ENCODE measurements at regions not wholly inside any gene's neighbourhood (a gene's known extent, or its start where the extent isn't known, plus 50 kb on each side); places are given as distances from the start of the nearest gene placed in this dataset.

DNA sequence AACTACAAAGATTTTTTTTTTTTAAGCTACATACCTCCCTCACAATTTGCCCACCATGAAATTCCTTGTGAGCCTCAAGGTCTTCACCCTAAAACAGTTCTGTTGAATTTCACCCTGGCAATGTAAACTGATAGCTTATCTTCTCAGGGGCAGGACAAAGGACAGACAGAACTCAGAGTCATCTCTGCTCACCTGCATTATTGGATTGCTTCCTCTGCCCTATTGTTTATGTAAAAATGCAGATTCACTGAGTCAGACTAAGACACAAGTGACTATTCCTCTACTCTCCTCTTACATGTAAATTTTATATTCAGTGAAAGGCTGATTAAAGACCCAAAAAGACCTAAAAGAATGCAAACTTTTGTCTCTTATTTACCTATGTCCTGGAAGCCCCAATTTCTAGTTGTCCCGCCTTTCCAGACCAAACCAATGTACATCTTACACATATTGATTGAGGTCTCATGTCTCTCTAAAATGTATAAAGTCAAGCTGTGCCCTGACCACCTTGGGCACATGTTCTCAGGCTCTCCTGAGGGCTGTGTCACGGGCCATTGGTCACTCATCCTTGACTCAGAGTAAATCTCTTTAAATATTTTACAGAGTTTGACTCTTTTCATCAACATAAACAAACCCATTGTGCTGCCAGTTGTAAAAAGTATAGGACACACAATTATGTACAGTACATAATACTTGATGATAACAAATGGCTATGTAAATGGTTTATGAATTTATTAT is 440.2 kb downstream of the HTR7 start:
- TF ChIP-seq, protein P1, sequence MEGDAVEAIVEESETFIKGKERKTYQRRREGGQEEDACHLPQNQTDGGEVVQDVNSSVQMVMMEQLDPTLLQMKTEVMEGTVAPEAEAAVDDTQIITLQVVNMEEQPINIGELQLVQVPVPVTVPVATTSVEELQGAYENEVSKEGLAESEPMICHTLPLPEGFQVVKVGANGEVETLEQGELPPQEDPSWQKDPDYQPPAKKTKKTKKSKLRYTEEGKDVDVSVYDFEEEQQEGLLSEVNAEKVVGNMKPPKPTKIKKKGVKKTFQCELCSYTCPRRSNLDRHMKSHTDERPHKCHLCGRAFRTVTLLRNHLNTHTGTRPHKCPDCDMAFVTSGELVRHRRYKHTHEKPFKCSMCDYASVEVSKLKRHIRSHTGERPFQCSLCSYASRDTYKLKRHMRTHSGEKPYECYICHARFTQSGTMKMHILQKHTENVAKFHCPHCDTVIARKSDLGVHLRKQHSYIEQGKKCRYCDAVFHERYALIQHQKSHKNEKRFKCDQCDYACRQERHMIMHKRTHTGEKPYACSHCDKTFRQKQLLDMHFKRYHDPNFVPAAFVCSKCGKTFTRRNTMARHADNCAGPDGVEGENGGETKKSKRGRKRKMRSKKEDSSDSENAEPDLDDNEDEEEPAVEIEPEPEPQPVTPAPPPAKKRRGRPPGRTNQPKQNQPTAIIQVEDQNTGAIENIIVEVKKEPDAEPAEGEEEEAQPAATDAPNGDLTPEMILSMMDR (IDR thresholded peaks at IDR 0.05; ENCODE audit: insufficient read depth, low read length, poor library complexity, severe bottlenecking), result no peak
- no peak for TF ChIP-seq EZH2phosphoT487 (conservative IDR thresholded peaks at IDR 0.05; ENCODE audit: low read length)

Data from SU-DHL-6 (cell line).